MM.1S (cell line): ENCODE measurements at regions not wholly inside any gene's neighbourhood (a gene's known extent, or its start where the extent isn't known, plus 50 kb on each side); places are given as distances from the start of the nearest gene placed in this dataset.

Source experiments
- CTCF ChIP-seq: fragments of 300-600 bp; sonication (generic); IDR thresholded peaks from 2 replicates; pipeline ENCODE4 v1.5.1; 2016; ENCODE audit warnings: antibody characterized with exemption, low read length, mixed read lengths
- EZH2 ChIP-seq: fragments of 300-600 bp; sonication (generic); optimal IDR thresholded peaks from 2 replicates; pipeline ENCODE3; 2017; ENCODE audit warnings: low read depth, mild to moderate bottlenecking, antibody characterized with exemption, low read length, mixed read lengths
- EZH2phosphoT487 ChIP-seq: fragments of 300-600 bp; sonication (generic); IDR thresholded peaks from 2 replicates; pipeline ENCODE4 v1.6.1; 2018; ENCODE audit warnings: antibody characterized with exemption, low read length

- TF ChIP-seq CTCF: peak; percentile 87
- TF ChIP-seq EZH2: no peak
- no peak for TF ChIP-seq EZH2phosphoT487
Observed at GRCh38 chr1:199463521-199464127, 563.9 kb upstream of the NR5A2 start.
